Activated T-cell treated with anti-CD3 and anti-CD28 coated beads, Interleukin-2, amount 50 U/mL, for 72 hours (primary cell): ENCODE measurements at regions not wholly inside any gene's neighbourhood (a gene's known extent, or its start where the extent isn't known, plus 50 kb on each side); places are given as distances from the start of the nearest gene placed in this dataset.

Experiments used
- ATAC-seq, 2 donors: fragments of 150-1000 bp; cut with Tn5 transposase; replicated peaks in 1 of 2; 2 replicates each; pipeline ENCODE4 v1.10.0; 2021; ENCODE audit warnings: moderate library complexity in 2 of 2, mild to moderate bottlenecking in 1 of 2
- DNase-seq, 2 donors: peaks; one replicate each; pipeline ENCODE4 v3.0.0; 2021 to 2022; ENCODE audit warnings: mixed read lengths in 1 of 2
- H3K27ac Mint-ChIP-seq: one replicate; pipeline ENCODE4 v1.8.0; 2022; ENCODE audit warnings: mild to moderate bottlenecking, moderate library complexity, mixed read lengths
- H3K27me3 Mint-ChIP-seq: one replicate; pipeline ENCODE4 v1.8.0; 2022; ENCODE audit warnings: low read depth, mixed read lengths
- H3K36me3 Mint-ChIP-seq, 2 donors: one replicate each; pipeline ENCODE4 v1.8.0; 2022; ENCODE audit warnings: mixed read lengths in 2 of 2, mild to moderate bottlenecking in 1 of 2; ENCODE audit not compliant: insufficient read depth in 2 of 2
- H3K4me1 Mint-ChIP-seq: one replicate; pipeline ENCODE4 v1.8.0; 2022; ENCODE audit warnings: low read depth, mixed read lengths
- H3K4me3 Mint-ChIP-seq, 2 donors: one replicate each; pipeline ENCODE4 v1.8.0; 2022; ENCODE audit warnings: mild to moderate bottlenecking in 2 of 2, mixed read lengths in 2 of 2, moderate library complexity in 2 of 2
- H3K9me3 Mint-ChIP-seq, 2 donors: one replicate each; pipeline ENCODE4 v1.8.0; 2022; ENCODE audit warnings: mixed read lengths in 2 of 2

DNA sequence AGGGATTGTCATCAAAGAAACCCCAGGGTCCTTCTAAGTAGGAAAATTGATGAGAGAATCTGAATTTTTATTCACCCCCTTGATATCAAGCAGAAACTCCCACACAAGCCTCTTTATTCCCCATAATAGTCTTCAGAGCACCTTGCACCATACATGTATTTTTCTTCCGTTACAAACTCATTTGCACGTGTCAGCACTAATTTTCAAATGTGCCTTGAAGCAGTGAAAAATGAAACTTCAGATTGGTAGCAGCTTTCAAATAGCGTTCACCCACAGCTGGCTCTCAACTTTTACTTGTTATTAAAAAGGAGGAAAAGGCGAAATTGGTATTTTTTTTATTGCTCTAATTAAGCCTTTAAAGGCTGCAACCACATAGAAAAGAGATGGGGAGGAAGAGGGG is 343.0 kb upstream of the TENM4 start:
- H3K27me3 Mint-ChIP-seq: no peaks in the 10 kb centered on the region
- H3K4me3 Mint-ChIP-seq: no peak overlapping the region
- H3K4me1 Mint-ChIP-seq: no peaks in the 10 kb centered on the region
- ATAC-seq (no peak), DNase-seq (no peak)
- no peaks in the 10 kb centered on the region for H3K36me3 Mint-ChIP-seq
- H3K27ac Mint-ChIP-seq: no peak overlapping the region
- H3K9me3 Mint-ChIP-seq: peaks cover 6 to 9% of the 10 kb centered on the region in 2 donors

DNA sequence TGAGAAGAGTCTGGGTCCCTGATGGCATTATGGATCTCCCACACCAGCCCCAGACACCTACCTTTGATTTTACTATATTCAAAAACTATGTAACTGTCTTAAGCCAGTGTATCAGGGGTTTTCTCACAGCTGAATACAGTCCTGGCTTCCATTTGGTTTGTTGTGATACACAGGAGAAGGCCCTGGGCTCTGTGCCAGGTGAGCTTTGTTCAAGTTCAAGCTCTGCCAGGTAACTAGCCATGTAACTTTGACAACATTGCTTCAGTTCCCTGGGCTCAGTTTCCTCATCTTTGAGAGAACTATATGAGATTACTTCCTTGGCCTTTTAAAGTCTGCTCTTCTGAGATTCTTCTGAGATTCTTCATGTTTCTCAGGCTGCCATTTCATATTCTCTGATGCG is 327.5 kb upstream of the TENM4 start:
- H3K27me3 Mint-ChIP-seq: no peaks in the 10 kb centered on the region
- no peak overlapping the region for H3K27ac Mint-ChIP-seq
- peaks cover 6 to 8% of the 10 kb centered on the region in 2 donors for H3K9me3 Mint-ChIP-seq
- no peaks in the 10 kb centered on the region for H3K4me1 Mint-ChIP-seq
- ATAC-seq (no peak), DNase-seq (no peak)
- H3K4me3 Mint-ChIP-seq: no peak overlapping the region
- no peaks in the 10 kb centered on the region for H3K36me3 Mint-ChIP-seq

DNA sequence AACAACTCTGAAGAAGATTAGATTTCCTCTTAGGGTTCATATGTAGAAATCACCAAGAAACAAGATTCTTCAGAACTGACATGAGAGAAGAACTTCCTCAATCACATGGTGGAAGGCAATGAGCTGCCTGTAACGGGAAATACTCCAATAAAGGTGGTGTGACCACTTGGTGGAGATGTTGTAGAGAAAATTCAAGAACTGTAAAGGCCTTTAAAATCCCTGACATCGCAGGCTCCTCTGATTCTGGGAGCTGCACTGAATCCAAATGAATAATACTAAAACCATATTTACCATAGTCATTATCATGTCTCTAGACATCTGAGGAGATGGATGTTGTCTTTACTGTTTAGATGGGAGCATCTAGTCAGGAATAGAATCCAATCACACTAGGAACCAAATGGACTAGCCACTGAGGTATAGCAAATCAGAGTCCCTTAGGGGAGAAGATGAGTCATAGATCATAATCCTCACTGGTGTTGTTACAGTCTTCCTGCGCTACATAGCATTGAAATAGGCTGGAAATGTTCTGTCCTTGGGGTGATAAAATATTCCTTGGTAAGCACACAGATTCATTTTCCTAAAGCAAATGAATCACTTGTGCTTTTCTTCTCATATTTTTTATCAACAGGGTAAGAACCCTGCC is 321.6 kb upstream of the TENM4 start:
- Mint-ChIP-seq H3K4me3 (no peak overlapping the region), H3K4me1 (no peaks in the 10 kb centered on the region), H3K27ac (no peak overlapping the region), H3K27me3 (no peaks in the 10 kb centered on the region), H3K36me3 (no peaks in the 10 kb centered on the region), H3K9me3 (peaks cover 5 to 6% of the 10 kb centered on the region in 2 donors)
- no peak for ATAC-seq
- no peak for DNase-seq

DNA sequence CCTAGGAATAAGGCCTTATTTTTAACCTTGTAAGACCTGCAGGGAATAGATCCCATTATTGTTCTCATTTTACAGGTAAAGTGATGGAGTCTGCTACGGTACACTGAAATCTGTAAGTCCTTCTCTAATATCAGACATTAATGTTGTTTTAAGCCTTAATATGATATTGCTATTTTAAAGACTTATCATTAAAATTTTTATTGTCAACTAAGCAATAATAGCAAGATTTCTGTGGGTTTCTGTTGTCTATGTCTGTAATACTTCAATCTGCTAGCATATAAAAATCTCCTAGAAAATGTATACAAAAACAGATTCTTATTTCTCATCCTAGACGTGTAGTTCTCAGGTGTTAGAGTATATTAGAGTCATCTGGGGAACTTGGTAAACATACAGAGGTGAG is 317.5 kb upstream of the TENM4 start:
- Mint-ChIP-seq H3K9me3 (peaks cover 1 to 3% of the 10 kb centered on the region in 2 donors), H3K4me1 (no peaks in the 10 kb centered on the region), H3K27ac (no peak overlapping the region), H3K36me3 (no peaks in the 10 kb centered on the region), H3K4me3 (no peak overlapping the region), H3K27me3 (no peaks in the 10 kb centered on the region)
- DNase-seq (no peak), ATAC-seq (no peak)

DNA sequence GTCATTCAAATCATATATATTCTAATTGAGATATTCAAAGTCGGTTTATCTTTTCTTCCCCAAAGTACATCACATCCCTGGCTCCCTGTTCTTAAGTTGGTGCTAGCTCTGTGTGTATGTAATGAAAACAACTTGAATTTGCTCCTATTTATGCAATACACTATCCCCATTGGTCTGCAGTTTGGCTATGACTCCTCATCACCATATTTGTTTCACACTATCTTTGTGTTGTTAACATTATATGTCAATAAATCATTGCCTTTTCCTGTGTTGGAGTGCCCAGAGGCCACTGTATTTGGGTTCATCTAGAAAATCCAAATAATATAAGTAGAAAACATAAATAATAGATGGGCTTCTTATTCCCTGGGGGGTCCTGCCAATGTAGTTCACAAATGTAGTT is 306.6 kb upstream of the TENM4 start:
- DNase-seq: no peak
- H3K36me3 Mint-ChIP-seq: no peaks in the 10 kb centered on the region
- H3K9me3 Mint-ChIP-seq: peaks cover 9 to 11% of the 10 kb centered on the region in 2 donors
- H3K27ac Mint-ChIP-seq: no peak overlapping the region
- no peaks in the 10 kb centered on the region for H3K4me1 Mint-ChIP-seq
- no peak for ATAC-seq
- H3K4me3 Mint-ChIP-seq: no peak overlapping the region
- H3K27me3 Mint-ChIP-seq: no peaks in the 10 kb centered on the region

DNA sequence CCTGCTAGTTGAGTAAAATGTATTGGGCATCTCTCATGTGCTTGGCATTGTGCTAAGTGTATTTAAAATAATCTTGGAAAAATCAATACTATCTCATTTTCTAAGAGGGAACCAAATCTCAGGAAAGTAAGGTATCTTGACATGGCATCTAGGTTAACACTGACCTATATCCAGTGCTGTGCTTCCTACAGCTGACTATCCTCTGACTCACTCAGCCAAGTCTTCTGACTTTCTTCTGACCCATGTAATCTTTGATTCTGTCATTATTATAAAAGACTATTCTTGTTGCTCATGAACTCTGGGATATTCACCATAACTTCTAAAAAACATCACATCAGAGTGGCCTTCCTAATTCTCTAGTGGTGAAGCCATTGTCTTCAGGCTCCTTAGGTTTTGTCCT is 304.1 kb upstream of the TENM4 start:
- Mint-ChIP-seq H3K27me3 (no peaks in the 10 kb centered on the region), H3K4me3 (no peak overlapping the region), H3K27ac (no peak overlapping the region), H3K4me1 (no peaks in the 10 kb centered on the region), H3K36me3 (no peaks in the 10 kb centered on the region), H3K9me3 (peaks cover 9 to 11% of the 10 kb centered on the region in 2 donors)
- DNase-seq (no peak), ATAC-seq (no peak)

DNA sequence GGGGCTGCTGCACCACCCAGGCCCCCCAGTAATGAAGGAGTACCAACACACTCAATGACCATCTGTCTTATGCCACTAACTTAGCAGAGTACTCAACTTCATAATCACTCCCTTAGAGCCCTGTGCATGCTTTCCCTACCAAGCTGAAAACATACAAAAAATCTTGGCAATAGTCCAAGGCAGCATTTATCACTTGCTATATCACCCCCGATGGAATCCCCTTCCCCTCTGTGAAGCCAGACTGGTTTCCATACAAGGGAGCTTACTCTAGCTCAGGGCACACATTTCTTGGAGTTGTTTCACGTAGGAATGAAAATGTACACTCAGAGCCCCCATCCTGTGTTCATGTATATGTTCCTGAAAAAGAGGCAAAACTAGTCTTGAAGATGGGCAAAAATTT is 301.3 kb upstream of the TENM4 start:
- Mint-ChIP-seq H3K4me3 (no peak overlapping the region), H3K36me3 (no peaks in the 10 kb centered on the region), H3K27ac (no peak overlapping the region), H3K4me1 (no peaks in the 10 kb centered on the region), H3K9me3 (peaks cover 7 to 12% of the 10 kb centered on the region in 2 donors), H3K27me3 (no peaks in the 10 kb centered on the region)
- ATAC-seq (no peak), DNase-seq (no peak)

DNA sequence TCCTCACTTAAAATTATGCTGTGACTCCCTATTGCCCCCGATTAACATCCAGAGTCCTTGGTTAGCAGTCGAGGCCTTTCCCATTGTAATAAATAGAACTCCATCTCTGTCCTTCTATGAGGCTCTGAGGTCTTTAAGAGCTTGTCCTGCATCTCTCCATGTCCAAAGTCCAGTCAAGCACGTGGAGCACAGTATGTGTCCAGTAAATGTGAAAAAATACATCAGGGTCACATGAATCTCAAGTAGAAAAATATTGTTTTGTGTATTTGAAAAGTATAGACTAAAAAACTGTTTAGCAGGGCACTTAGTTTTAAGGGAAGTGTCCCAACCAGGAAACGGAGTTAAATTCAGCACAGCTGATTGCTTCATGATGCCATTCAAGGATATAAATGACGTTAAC is 298.8 kb upstream of the TENM4 start:
- ATAC-seq (no peak), DNase-seq (no peak)
- H3K36me3 Mint-ChIP-seq: no peaks in the 10 kb centered on the region
- H3K27me3 Mint-ChIP-seq: no peaks in the 10 kb centered on the region
- no peak overlapping the region for H3K4me3 Mint-ChIP-seq
- no peaks in the 10 kb centered on the region for H3K4me1 Mint-ChIP-seq
- H3K9me3 Mint-ChIP-seq: peaks cover 3 to 9% of the 10 kb centered on the region in 2 donors
- H3K27ac Mint-ChIP-seq: no peak overlapping the region

DNA sequence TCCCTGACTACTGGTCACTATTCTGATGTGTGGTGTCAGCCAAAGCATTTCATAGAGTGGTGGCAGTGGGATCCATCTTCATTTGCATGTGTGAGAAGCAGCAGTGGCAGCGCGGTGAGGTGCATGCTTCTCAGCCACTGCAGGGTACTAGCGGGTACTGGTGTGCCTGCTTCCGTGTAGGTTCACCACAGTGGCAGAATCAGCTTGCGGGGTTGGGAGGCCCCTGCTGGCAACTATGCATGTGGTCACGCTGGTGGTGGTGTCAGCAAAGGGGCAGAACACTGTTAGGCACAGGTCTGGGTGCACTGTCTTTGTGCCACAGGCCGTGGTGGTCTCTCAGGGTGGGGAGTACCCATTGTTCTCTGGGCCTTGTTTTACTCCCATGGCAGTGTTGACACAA is 286.4 kb upstream of the TENM4 start:
- H3K27ac Mint-ChIP-seq: no peak overlapping the region
- peaks cover 4 to 15% of the 10 kb centered on the region in 2 donors for H3K9me3 Mint-ChIP-seq
- no peak for DNase-seq
- no peaks in the 10 kb centered on the region for H3K36me3 Mint-ChIP-seq
- H3K27me3 Mint-ChIP-seq: no peaks in the 10 kb centered on the region
- ATAC-seq: no peak
- H3K4me1 Mint-ChIP-seq: no peaks in the 10 kb centered on the region
- H3K4me3 Mint-ChIP-seq: no peak overlapping the region

DNA sequence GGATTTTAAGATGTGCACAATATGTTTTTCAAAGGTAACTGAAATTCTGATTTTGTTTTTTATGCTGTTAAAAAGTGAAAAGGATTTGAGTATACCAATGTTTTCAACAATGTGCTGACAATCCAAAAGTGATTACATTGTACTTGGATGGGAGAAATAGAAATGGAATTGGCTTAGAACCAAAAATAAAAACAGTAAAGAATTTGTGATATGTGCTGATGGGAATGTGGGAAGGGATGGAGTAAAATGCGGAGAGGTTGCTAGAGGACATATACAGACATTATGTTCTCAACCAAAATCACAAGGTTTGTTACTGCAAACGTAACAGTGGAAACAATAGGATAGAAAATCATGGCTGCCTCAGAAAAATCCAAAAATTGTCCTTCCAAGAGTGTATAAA is 279.3 kb upstream of the TENM4 start:
- Mint-ChIP-seq H3K27me3 (no peaks in the 10 kb centered on the region), H3K4me1 (no peaks in the 10 kb centered on the region), H3K4me3 (no peak overlapping the region), H3K27ac (no peak overlapping the region), H3K36me3 (no peaks in the 10 kb centered on the region), H3K9me3 (peaks cover 2 to 6% of the 10 kb centered on the region in 2 donors)
- DNase-seq (no peak), ATAC-seq (no peak)

DNA sequence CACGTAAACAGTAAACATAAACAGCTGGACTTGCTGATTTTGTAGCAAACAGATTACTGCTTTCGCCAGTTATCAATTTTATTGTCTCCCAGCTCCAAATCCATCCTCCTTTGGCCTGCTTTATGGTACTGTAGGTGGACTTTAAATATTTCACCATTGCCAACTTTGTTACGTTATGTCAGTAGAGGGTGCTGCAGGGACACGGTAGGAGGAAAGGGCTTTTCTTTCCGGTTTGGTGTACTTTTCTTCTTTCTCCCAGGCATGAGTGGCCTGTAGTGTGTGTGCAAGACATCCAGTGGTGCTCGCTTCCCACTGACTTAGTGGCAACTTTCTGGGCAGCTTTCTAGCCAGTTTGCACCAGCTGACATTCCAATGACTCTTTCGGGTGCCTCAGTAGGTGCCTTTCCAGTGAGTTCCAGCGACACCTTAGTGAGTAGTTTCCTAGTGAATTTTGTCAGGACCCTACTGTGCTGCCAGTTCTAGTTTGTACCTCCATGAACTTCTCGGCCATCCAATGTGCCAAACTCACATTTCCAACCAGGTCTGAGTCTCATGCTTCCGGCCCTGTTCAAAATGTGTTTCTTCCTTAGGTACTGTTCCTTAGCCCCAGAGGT is 267.6 kb upstream of the TENM4 start:
- Mint-ChIP-seq H3K27me3 (no peaks in the 10 kb centered on the region), H3K36me3 (no peaks in the 10 kb centered on the region), H3K4me1 (no peaks in the 10 kb centered on the region), H3K4me3 (no peak overlapping the region), H3K9me3 (peaks cover 9 to 15% of the 10 kb centered on the region in 2 donors), H3K27ac (no peak overlapping the region)
- DNase-seq (no peak), ATAC-seq (no peak)

DNA sequence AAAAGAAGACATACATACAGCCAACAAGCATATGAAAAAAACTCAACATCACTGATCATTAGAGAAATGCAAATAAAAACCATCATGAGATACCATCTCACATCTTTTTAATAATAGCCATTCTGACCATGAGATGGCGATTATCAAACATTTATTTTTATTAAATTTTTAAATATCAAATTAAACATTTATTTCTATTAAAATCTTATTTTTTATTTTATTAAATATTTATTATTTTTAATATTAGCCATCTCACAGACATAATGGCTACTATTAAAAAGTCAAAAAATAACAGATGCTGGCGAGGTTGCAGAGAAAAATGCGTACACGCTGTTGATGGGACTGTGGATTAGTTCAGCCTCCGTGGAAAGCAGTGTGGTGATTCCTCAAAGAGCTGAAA is 264.8 kb upstream of the TENM4 start:
- ATAC-seq: no peak
- Mint-ChIP-seq H3K4me1 (no peaks in the 10 kb centered on the region), H3K36me3 (no peaks in the 10 kb centered on the region), H3K27ac (no peak overlapping the region), H3K4me3 (no peak overlapping the region), H3K9me3 (peaks cover 4 to 13% of the 10 kb centered on the region in 2 donors), H3K27me3 (no peaks in the 10 kb centered on the region)
- DNase-seq: no peak

DNA sequence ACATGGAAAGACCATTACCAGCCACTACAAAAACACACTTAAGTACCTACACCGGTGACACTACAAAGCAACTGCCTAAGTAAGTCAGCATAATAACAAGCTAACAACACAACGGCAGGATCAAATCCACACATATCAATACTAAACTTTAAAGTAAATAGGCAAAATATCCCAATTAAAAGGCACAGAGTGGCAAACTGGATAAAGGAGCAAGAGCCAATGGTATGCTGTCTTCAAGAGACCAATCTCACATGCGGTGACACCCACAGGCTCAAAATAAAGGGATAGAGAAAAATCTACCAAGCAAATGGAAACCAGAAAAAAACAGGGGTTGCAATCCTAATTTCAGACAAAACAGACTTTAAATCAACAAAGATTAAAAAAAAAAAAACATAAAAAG is 261.5 kb upstream of the TENM4 start:
- ATAC-seq: no peak
- Mint-ChIP-seq H3K9me3 (peaks cover 4 to 16% of the 10 kb centered on the region in 2 donors), H3K27me3 (no peaks in the 10 kb centered on the region), H3K4me3 (no peak overlapping the region), H3K4me1 (no peaks in the 10 kb centered on the region), H3K36me3 (no peaks in the 10 kb centered on the region), H3K27ac (no peak overlapping the region)
- no peak for DNase-seq

DNA sequence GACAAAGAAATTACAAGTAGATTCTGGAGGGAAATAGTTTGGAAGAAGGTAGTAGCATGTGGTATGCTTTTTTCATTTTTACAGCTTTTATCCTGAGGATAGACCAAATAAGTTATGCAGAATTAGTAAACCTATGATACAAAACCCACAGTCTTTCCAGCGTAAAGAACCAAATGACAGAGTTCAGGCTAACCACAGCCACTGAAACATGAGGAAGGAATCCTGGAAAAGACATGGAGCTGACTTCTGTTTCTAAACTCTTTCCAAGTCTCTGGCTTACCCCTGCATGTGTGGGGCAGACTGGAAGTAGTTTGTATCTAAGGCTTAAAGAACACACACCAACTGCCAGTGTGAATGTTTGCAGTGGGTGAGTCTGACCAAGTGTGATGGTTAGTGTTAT is 258.4 kb upstream of the TENM4 start:
- H3K4me3 Mint-ChIP-seq: no peak overlapping the region
- no peak overlapping the region for H3K27ac Mint-ChIP-seq
- no peaks in the 10 kb centered on the region for H3K36me3 Mint-ChIP-seq
- ATAC-seq: no peak
- peaks cover 4 to 13% of the 10 kb centered on the region in 2 donors for H3K9me3 Mint-ChIP-seq
- no peak for DNase-seq
- H3K27me3 Mint-ChIP-seq: no peaks in the 10 kb centered on the region
- H3K4me1 Mint-ChIP-seq: no peaks in the 10 kb centered on the region
